ENCODE measurements at regions not wholly inside any gene's neighbourhood (a gene's known extent, or its start where the extent isn't known, plus 50 kb on each side); places are given as distances from the start of the nearest gene placed in this dataset.

GRCh38 chr2:41873102-41874031 lies 174.5 kb upstream of the PKDCC start:
- H3K9me3 Mint-ChIP-seq = no peaks in the 10 kb centered on the region
- ATAC-seq (ENCODE audit: low read depth) (no peak), DNase-seq (ENCODE audit: low spot score in 2 of 2) (no peak)
- H3K27ac Mint-ChIP-seq = no peak overlapping the region
- H3K4me3 Mint-ChIP-seq = no peak overlapping the region
- peaks cover 13% of the 10 kb centered on the region for H3K27me3 Mint-ChIP-seq
- H3K36me3 Mint-ChIP-seq = no peaks in the 10 kb centered on the region
- peaks cover 6% of the 10 kb centered on the region for H3K4me1 Mint-ChIP-seq

- H3K9me3 Mint-ChIP-seq = no peaks in the 10 kb centered on the region
- DNase-seq (ENCODE audit: low spot score in 2 of 2) = no peak
- H3K27ac Mint-ChIP-seq = no peak overlapping the region
- no peaks in the 10 kb centered on the region for H3K36me3 Mint-ChIP-seq
- no peak overlapping the region for H3K4me3 Mint-ChIP-seq
- peaks cover 21% of the 10 kb centered on the region for H3K27me3 Mint-ChIP-seq
- H3K4me1 Mint-ChIP-seq = peaks cover 6% of the 10 kb centered on the region
- ATAC-seq (ENCODE audit: low read depth) = no peak
These were observed 170.6 kb upstream of the PKDCC start for GRCh38 chr2:41877114-41877678.

GRCh38 chr2:41878056-41878455 lies 169.8 kb upstream of the PKDCC start:
- Mint-ChIP-seq H3K36me3 (no peaks in the 10 kb centered on the region), H3K4me1 (no peaks in the 10 kb centered on the region), H3K27me3 (peaks cover 20% of the 10 kb centered on the region), H3K27ac (no peak overlapping the region), H3K9me3 (no peaks in the 10 kb centered on the region), H3K4me3 (no peak overlapping the region)
- DNase-seq (ENCODE audit: low spot score in 2 of 2) = no peak
- no peak for ATAC-seq (ENCODE audit: low read depth)

GRCh38 chr2:41878716-41879234 lies 169.0 kb upstream of the PKDCC start:
- no peaks in the 10 kb centered on the region for H3K36me3 Mint-ChIP-seq
- no peak for DNase-seq (ENCODE audit: low spot score in 2 of 2)
- H3K4me3 Mint-ChIP-seq = no peak overlapping the region
- no peaks in the 10 kb centered on the region for H3K4me1 Mint-ChIP-seq
- H3K27ac Mint-ChIP-seq = no peak overlapping the region
- no peak for ATAC-seq (ENCODE audit: low read depth)
- no peaks in the 10 kb centered on the region for H3K9me3 Mint-ChIP-seq
- H3K27me3 Mint-ChIP-seq = peaks cover 17% of the 10 kb centered on the region

- Mint-ChIP-seq H3K9me3 (no peaks in the 10 kb centered on the region), H3K4me3 (no peak overlapping the region), H3K4me1 (no peaks in the 10 kb centered on the region), H3K27me3 (peaks cover 17% of the 10 kb centered on the region), H3K36me3 (no peaks in the 10 kb centered on the region), H3K27ac (no peak overlapping the region)
- DNase-seq (ENCODE audit: low spot score in 2 of 2) (no peak), ATAC-seq (ENCODE audit: low read depth) (no peak)
These were observed 168.4 kb upstream of the PKDCC start for GRCh38 chr2:41879235-41879916.

GRCh38 chr2:41880561-41881243 lies 167.1 kb upstream of the PKDCC start:
- Mint-ChIP-seq H3K36me3 (no peaks in the 10 kb centered on the region), H3K4me3 (no peak overlapping the region)

GRCh38 chr2:41881249-41881648 lies 166.6 kb upstream of the PKDCC start:
- Mint-ChIP-seq H3K4me3 (no peak overlapping the region), H3K36me3 (no peaks in the 10 kb centered on the region), H3K9me3 (no peaks in the 10 kb centered on the region), H3K4me1 (no peaks in the 10 kb centered on the region), H3K27ac (no peak overlapping the region), H3K27me3 (peaks cover 18% of the 10 kb centered on the region)
- DNase-seq (ENCODE audit: low spot score in 2 of 2) (no peak), ATAC-seq (ENCODE audit: low read depth) (no peak)

More at GRCh38 chr2:41880561-41881243, 167.1 kb upstream of the PKDCC start:
- DNase-seq (ENCODE audit: low spot score in 2 of 2) (no peak), ATAC-seq (ENCODE audit: low read depth) (no peak)
- Mint-ChIP-seq H3K27ac (no peak overlapping the region), H3K27me3 (peaks cover 17% of the 10 kb centered on the region), H3K4me1 (no peaks in the 10 kb centered on the region), H3K9me3 (no peaks in the 10 kb centered on the region)

GRCh38 chr2:41884718-41885117 lies 163.1 kb upstream of the PKDCC start:
- Mint-ChIP-seq H3K27me3 (peaks cover 14% of the 10 kb centered on the region), H3K9me3 (no peaks in the 10 kb centered on the region), H3K27ac (no peak overlapping the region), H3K36me3 (no peaks in the 10 kb centered on the region), H3K4me1 (no peaks in the 10 kb centered on the region), H3K4me3 (no peak overlapping the region)
- ATAC-seq (ENCODE audit: low read depth) (no peak), DNase-seq (ENCODE audit: low spot score in 2 of 2) (no peak)

GRCh38 chr2:41886145-41886664 lies 161.6 kb upstream of the PKDCC start:
- no peak overlapping the region for H3K27ac Mint-ChIP-seq
- H3K27me3 Mint-ChIP-seq = peaks cover 13% of the 10 kb centered on the region

GRCh38 chr2:41886757-41887156 lies 161.1 kb upstream of the PKDCC start:
- Mint-ChIP-seq H3K4me3 (no peak overlapping the region), H3K27me3 (peaks cover 10% of the 10 kb centered on the region), H3K4me1 (no peaks in the 10 kb centered on the region), H3K9me3 (no peaks in the 10 kb centered on the region), H3K27ac (no peak overlapping the region), H3K36me3 (no peaks in the 10 kb centered on the region)
- DNase-seq (ENCODE audit: low spot score in 2 of 2) (no peak), ATAC-seq (ENCODE audit: low read depth) (no peak)

More at GRCh38 chr2:41886145-41886664, 161.6 kb upstream of the PKDCC start:
- Mint-ChIP-seq H3K4me3 (no peak overlapping the region), H3K9me3 (no peaks in the 10 kb centered on the region), H3K4me1 (no peaks in the 10 kb centered on the region), H3K36me3 (no peaks in the 10 kb centered on the region)
- DNase-seq (ENCODE audit: low spot score in 2 of 2) (no peak), ATAC-seq (ENCODE audit: low read depth) (no peak)

- H3K4me1 Mint-ChIP-seq = no peaks in the 10 kb centered on the region
- DNase-seq (ENCODE audit: low spot score in 2 of 2) (no peak), ATAC-seq (ENCODE audit: low read depth) (no peak)
- H3K4me3 Mint-ChIP-seq = no peak overlapping the region
- H3K27ac Mint-ChIP-seq = no peak overlapping the region
- H3K36me3 Mint-ChIP-seq = no peaks in the 10 kb centered on the region
- no peaks in the 10 kb centered on the region for H3K9me3 Mint-ChIP-seq
- H3K27me3 Mint-ChIP-seq = peaks cover 8% of the 10 kb centered on the region
These were observed 157.5 kb upstream of the PKDCC start for GRCh38 chr2:41890341-41890740.

- no peak overlapping the region for H3K27ac Mint-ChIP-seq
- H3K36me3 Mint-ChIP-seq = no peaks in the 10 kb centered on the region
- no peak for DNase-seq (ENCODE audit: low spot score in 2 of 2)
- H3K9me3 Mint-ChIP-seq = no peaks in the 10 kb centered on the region
- no peak overlapping the region for H3K4me3 Mint-ChIP-seq
- no peaks in the 10 kb centered on the region for H3K4me1 Mint-ChIP-seq
- no peak for ATAC-seq (ENCODE audit: low read depth)
- peaks cover 8% of the 10 kb centered on the region for H3K27me3 Mint-ChIP-seq
These were observed 155.3 kb upstream of the PKDCC start for GRCh38 chr2:41892476-41892875.

GRCh38 chr2:41894563-41895333 lies 153.1 kb upstream of the PKDCC start:
- H3K4me1 Mint-ChIP-seq = no peaks in the 10 kb centered on the region
- H3K27me3 Mint-ChIP-seq = peaks cover 10% of the 10 kb centered on the region
- no peak overlapping the region for H3K4me3 Mint-ChIP-seq
- H3K36me3 Mint-ChIP-seq = no peaks in the 10 kb centered on the region
- no peaks in the 10 kb centered on the region for H3K9me3 Mint-ChIP-seq
- DNase-seq (ENCODE audit: low spot score in 2 of 2) (no peak), ATAC-seq (ENCODE audit: low read depth) (no peak)
- no peak overlapping the region for H3K27ac Mint-ChIP-seq

Measured in memory B cell (primary cell).